OCI-LY7 (cell line): ENCODE measurements at regions not wholly inside any gene's neighbourhood (a gene's known extent, or its start where the extent isn't known, plus 50 kb on each side); places are given as distances from the start of the nearest gene placed in this dataset.

Experiments used
- BruUV-seq: library from RNA; stranded (reverse); fragments of 400-500 nt; replicated peaks from 2 replicates; lab custom pipeline; 2021; lab: Mats Ljungman, UMichigan
- CTCF ChIA-PET: fragments of 300-600 bp; sonication (Branson Sonifier 250); formaldehyde crosslinking; loops from one replicate; lab custom pipeline; 2022; ENCODE audit warnings: antibody characterized with exemption; ENCODE audit not compliant: unreplicated experiment; lab: Charles Lee
- POLR2A ChIA-PET: fragments of 300-600 bp; sonication (Branson Sonifier 250); formaldehyde crosslinking; loops from one replicate; lab custom pipeline; 2022; ENCODE audit warnings: antibody characterized with exemption; lab: Charles Lee
- DNase-seq: peaks from one replicate; pipeline ENCODE4 v3.0.0-alpha.2; 2015; ENCODE audit warnings: low spot score
- H2AFZ ChIP-seq: fragments of 200-600 bp; sonication (generic), shearing (Covaris generic); 2 replicates; pipeline ENCODE4 v1.6.1; 2014; ENCODE audit warnings: mild to moderate bottlenecking, antibody characterized with exemption, low read length, moderate library complexity
- H3K27ac ChIP-seq: fragments of 200-600 bp; sonication (generic); 2 replicates; pipeline ENCODE4 v1.5.1; 2014; ENCODE audit warnings: mixed run types, low read depth, mild to moderate bottlenecking, moderate library complexity, low read length, inconsistent platforms; ENCODE audit not compliant: poor library complexity, severe bottlenecking
- H3K36me3 ChIP-seq: fragments of 200-600 bp; sonication (generic); 2 replicates; pipeline ENCODE4 v1.6.1; 2014; ENCODE audit warnings: mild to moderate bottlenecking, antibody characterized with exemption, low read length, moderate library complexity, mixed read lengths; ENCODE audit not compliant: insufficient read depth
- H3K4me1 ChIP-seq: fragments of 200-600 bp; sonication (generic); 2 replicates; pipeline ENCODE4 v1.5.1; 2014; ENCODE audit warnings: mild to moderate bottlenecking, low read length; ENCODE audit not compliant: insufficient read depth, poor library complexity, severe bottlenecking
- H3K4me2 ChIP-seq: fragments of 200-600 bp; sonication (generic); 2 replicates; pipeline ENCODE4 v1.6.1; 2014; ENCODE audit warnings: mild to moderate bottlenecking, low read length
- H3K4me3 ChIP-seq: fragments of 200-600 bp; sonication (generic); 2 replicates; pipeline ENCODE4 v1.5.1; 2014; ENCODE audit warnings: mild to moderate bottlenecking, low read depth, low read length; ENCODE audit not compliant: poor library complexity, severe bottlenecking
- H3K79me2 ChIP-seq: fragments of 200-600 bp; sonication (generic); 2 replicates; pipeline ENCODE4 v1.6.1; 2016; ENCODE audit warnings: low read depth, mild to moderate bottlenecking, low read length, moderate library complexity, mixed read lengths; ENCODE audit not compliant: insufficient read depth
- H3K9me2 ChIP-seq: fragments of 200-600 bp; sonication (generic); 2 replicates; pipeline ENCODE4 v1.6.1; 2016; ENCODE audit warnings: mild to moderate bottlenecking, low read length, mixed read lengths; ENCODE audit not compliant: insufficient read depth
- H3K9me3 ChIP-seq: fragments of 200-600 bp; sonication (generic); 2 replicates; pipeline ENCODE4 v1.6.1; 2014; ENCODE audit warnings: mild to moderate bottlenecking, mixed run types, low read length, mixed read lengths
- H4K20me1 ChIP-seq: fragments of 200-600 bp; sonication (generic); 2 replicates; pipeline ENCODE4 v1.6.1; 2014; ENCODE audit warnings: mild to moderate bottlenecking, antibody characterized with exemption, low read length, moderate library complexity, mixed read lengths; ENCODE audit not compliant: insufficient read depth
- EZH2phosphoT487 ChIP-seq: fragments of 200-600 bp; sonication (generic); IDR thresholded peaks from 2 replicates; pipeline ENCODE4 v1.6.1; 2018; ENCODE audit warnings: low read depth, borderline replicate concordance, mild to moderate bottlenecking, mixed run types, antibody characterized with exemption, low read length, moderate library complexity, mixed read lengths
- intact Hi-C: fragments of 100-400 bp; cut with micrococcal nuclease; formaldehyde crosslinking; loops from one replicate; pipeline ENCODE4 v1.10.0; 2022; ENCODE audit not compliant: unreplicated experiment
- TF ChIP-seq, protein P1 (sequence below): fragments of 200-600 bp; sonication (generic); conservative IDR thresholded peaks from 2 replicates; pipeline ENCODE4 v1.5.1; 2014; ENCODE audit warnings: mild to moderate bottlenecking, antibody characterized with exemption, low read length, moderate library complexity, mixed read lengths

DNA sequence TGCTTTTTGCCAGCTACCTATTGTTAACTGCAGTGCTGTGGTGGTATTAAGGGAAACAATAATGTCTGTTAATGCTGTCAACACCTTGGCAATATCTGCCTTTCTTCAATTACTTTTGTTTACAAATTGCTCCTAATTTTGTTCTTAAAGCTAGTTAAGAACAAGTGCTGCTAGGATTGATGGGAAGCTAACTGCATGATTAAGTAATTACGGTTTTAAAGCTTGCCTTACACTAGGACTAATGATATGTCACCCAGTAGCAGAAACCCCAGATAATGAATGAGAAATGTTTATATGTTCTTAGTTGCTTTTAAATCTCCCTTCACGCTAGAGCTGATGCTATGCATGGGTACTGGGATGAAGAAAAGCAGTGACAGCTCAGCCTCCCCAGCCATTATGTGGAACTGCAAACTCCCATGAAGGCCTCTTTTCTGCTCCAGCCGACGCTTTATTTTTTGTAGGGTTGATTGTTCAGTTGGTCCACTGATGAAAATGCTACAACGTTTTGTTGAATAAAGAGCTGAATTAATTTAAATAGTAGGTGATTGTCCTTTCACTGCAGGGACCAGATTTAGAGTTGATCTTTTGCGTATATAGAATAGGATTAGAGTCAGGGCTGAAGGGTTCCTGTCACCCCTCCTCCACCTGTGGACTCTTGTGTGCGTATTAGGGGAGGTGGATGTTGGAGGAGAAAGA lies 610.5 kb downstream of the TFAP2B start:
- intact Hi-C loops = no loop called here

DNA sequence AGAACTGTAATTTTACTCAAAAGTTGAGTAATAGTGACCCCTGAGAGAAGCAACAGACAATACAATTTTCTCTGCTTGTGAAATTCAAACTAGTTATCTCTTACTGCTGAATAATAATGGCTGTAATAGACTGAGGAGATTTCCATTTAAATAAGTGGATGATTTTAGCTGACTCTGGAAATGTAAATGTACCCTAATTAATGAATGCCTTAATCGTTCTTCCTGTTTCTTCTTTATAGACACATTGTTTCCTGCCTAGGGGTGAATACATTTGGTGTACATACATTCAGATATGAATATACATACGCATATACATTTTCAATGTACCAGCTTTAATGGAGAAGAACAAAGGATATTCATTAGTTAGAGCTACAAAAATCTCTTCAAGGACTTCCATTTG lies 611.9 kb downstream of the TFAP2B start:
- TF ChIP-seq EZH2phosphoT487 = no peak
- TF ChIP-seq, protein P1, sequence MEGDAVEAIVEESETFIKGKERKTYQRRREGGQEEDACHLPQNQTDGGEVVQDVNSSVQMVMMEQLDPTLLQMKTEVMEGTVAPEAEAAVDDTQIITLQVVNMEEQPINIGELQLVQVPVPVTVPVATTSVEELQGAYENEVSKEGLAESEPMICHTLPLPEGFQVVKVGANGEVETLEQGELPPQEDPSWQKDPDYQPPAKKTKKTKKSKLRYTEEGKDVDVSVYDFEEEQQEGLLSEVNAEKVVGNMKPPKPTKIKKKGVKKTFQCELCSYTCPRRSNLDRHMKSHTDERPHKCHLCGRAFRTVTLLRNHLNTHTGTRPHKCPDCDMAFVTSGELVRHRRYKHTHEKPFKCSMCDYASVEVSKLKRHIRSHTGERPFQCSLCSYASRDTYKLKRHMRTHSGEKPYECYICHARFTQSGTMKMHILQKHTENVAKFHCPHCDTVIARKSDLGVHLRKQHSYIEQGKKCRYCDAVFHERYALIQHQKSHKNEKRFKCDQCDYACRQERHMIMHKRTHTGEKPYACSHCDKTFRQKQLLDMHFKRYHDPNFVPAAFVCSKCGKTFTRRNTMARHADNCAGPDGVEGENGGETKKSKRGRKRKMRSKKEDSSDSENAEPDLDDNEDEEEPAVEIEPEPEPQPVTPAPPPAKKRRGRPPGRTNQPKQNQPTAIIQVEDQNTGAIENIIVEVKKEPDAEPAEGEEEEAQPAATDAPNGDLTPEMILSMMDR = no peak
- Histone ChIP-seq H3K4me2 (no peak overlapping the region), H2AFZ (no peak overlapping the region), H4K20me1 (no peaks in the 10 kb centered on the region), H3K9me3 (no peaks in the 10 kb centered on the region), H3K27ac (no peak overlapping the region), H3K4me3 (no peak overlapping the region), H3K9me2 (no peaks in the 10 kb centered on the region), H3K4me1 (no peaks in the 10 kb centered on the region), H3K36me3 (no peaks in the 10 kb centered on the region), H3K79me2 (no peaks in the 10 kb centered on the region)
- POLR2A ChIA-PET = interaction anchor here (0.5 kb wide), 1 partner anchor 42 kb away, joined by 3 read pairs; no protein-coding TSS in a partner anchor
- intact Hi-C loops = no loop called here
- BruUV-seq = no TSS peak
- CTCF ChIA-PET = no interaction called here
- DNase-seq = no peak

More for the DNA sequence above, 610.5 kb downstream of the TFAP2B start:
- Histone ChIP-seq H3K9me2 (no peaks in the 10 kb centered on the region), H3K9me3 (no peaks in the 10 kb centered on the region), H3K4me3 (no peak overlapping the region), H3K4me1 (no peaks in the 10 kb centered on the region), H4K20me1 (no peaks in the 10 kb centered on the region), H3K79me2 (no peaks in the 10 kb centered on the region), H2AFZ (no peak overlapping the region), H3K4me2 (no peak overlapping the region), H3K36me3 (no peaks in the 10 kb centered on the region), H3K27ac (no peak overlapping the region)
- ChIA-PET CTCF (no interaction called here), POLR2A (no interaction called here)
- no peak for DNase-seq
- BruUV-seq = no TSS peak
- TF ChIP-seq, protein P1 = no peak
- no peak for TF ChIP-seq EZH2phosphoT487

DNA sequence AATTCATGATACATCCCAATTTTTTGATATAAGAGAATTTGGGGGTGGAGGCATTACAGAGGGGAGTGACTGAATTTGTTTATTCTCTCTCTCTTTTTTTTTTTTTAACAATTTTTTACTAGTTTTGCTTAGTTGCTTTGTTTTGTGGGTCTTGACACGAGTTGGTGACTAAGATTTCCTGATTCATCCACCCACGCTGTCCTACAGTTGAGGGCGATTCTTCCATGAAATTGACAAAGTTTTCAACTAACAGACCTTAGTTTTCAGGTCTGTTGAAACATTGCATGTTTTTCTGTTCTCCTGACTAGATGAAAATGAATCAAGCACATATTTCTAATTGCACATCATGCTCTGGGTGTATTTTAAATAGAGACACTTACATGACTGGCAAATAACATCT lies 613.8 kb downstream of the TFAP2B start:
- TF ChIP-seq, protein P1 = no peak
- TF ChIP-seq EZH2phosphoT487 = no peak
- no peak overlapping the region for H3K4me3 ChIP-seq
- no peak overlapping the region for H3K4me2 ChIP-seq
- no peaks in the 10 kb centered on the region for H3K9me3 ChIP-seq
- no TSS peak for BruUV-seq
- DNase-seq = no peak
- no peaks in the 10 kb centered on the region for H3K4me1 ChIP-seq
- no peaks in the 10 kb centered on the region for H3K9me2 ChIP-seq
- H2AFZ ChIP-seq = no peak overlapping the region
- intact Hi-C loops = no loop called here
- no peaks in the 10 kb centered on the region for H3K79me2 ChIP-seq
- POLR2A ChIA-PET = no interaction called here
- CTCF ChIA-PET = interaction anchor here (1.0 kb wide), 1 partner anchor 28 kb away, joined by 4 read pairs; no protein-coding TSS in a partner anchor
- H3K27ac ChIP-seq = no peak overlapping the region
- H4K20me1 ChIP-seq = no peaks in the 10 kb centered on the region
- H3K36me3 ChIP-seq = no peaks in the 10 kb centered on the region
